Mesodermal cell (in vitro differentiated cells): ENCODE measurements at regions not wholly inside any gene's neighbourhood (a gene's known extent, or its start where the extent isn't known, plus 50 kb on each side); places are given as distances from the start of the nearest gene placed in this dataset.

Experiments
- H3K27ac ChIP-seq: 2 replicates; pipeline ENCODE4 v1.7.0; 2013; ENCODE audit warnings: mild to moderate bottlenecking, low read depth, low read length, moderate library complexity; ENCODE audit not compliant: severe bottlenecking
- H3K36me3 ChIP-seq: 2 replicates; pipeline ENCODE4 v1.7.1; 2013; ENCODE audit warnings: mild to moderate bottlenecking, low read length, moderate library complexity; ENCODE audit not compliant: control insufficient read depth, insufficient read depth
- H3K4me1 ChIP-seq: one replicate; pipeline ENCODE4 v1.7.1; 2013; ENCODE audit warnings: mild to moderate bottlenecking, low read length; ENCODE audit not compliant: insufficient read depth, control insufficient read depth, poor library complexity, severe bottlenecking
- H3K4me3 ChIP-seq: 2 replicates; pipeline ENCODE4 v1.7.0; 2013; ENCODE audit warnings: low read length, control low read depth, mild to moderate bottlenecking; ENCODE audit not compliant: insufficient read depth, poor library complexity, severe bottlenecking; ENCODE audit errors: extremely low read depth
- H3K9me3 ChIP-seq: 2 replicates; pipeline ENCODE4 v1.7.1; 2013; ENCODE audit warnings: mild to moderate bottlenecking, low read length, moderate library complexity; ENCODE audit not compliant: control insufficient read depth
- WGBS, 2 experiments: methylation state at CpG; one replicate each; pipeline ENCODE4 v1.1.5; 2013; ENCODE audit warnings: missing lambda C conversion rate in 2 of 2; ENCODE audit not compliant: insufficient coverage in 2 of 2; 5-methylcytosine and 5-hydroxymethylcytosine counted together

- no peaks in the 10 kb centered on the region for H3K36me3 ChIP-seq
- no peak overlapping the region for H3K4me3 ChIP-seq
- WGBS, 2 experiments: 43 to 83% methylated on average over 1 of the region's 4 CpGs
Measured at GRCh38 chr2:17327649-17328048, 190.6 kb downstream of the RAD51AP2 start.

GRCh38 chr2:17326717-17327116 is 191.5 kb downstream of the RAD51AP2 start:
- H3K9me3 ChIP-seq: no peaks in the 10 kb centered on the region
- no peak overlapping the region for H3K4me3 ChIP-seq
- no peaks in the 10 kb centered on the region for H3K4me1 ChIP-seq
- 71% methylated on average over 1 of the region's 2 CpGs for WGBS, 2 experiments
- no peak overlapping the region for H3K27ac ChIP-seq
- H3K36me3 ChIP-seq: no peaks in the 10 kb centered on the region

More at GRCh38 chr2:17327649-17328048, 190.6 kb downstream of the RAD51AP2 start:
- no peaks in the 10 kb centered on the region for H3K4me1 ChIP-seq
- H3K27ac ChIP-seq: no peak overlapping the region
- H3K9me3 ChIP-seq: no peaks in the 10 kb centered on the region

- WGBS, 2 experiments: 74 to 100% methylated on average over 3 to 4 of the region's 5 CpGs
- Histone ChIP-seq H3K4me1 (no peaks in the 10 kb centered on the region), H3K4me3 (no peak overlapping the region), H3K36me3 (no peaks in the 10 kb centered on the region), H3K27ac (no peak overlapping the region), H3K9me3 (no peaks in the 10 kb centered on the region)
Measured at GRCh38 chr2:17323697-17324096, 194.5 kb downstream of the RAD51AP2 start.

- 83 to 100% methylated on average over 1 to 2 of the region's 2 CpGs for WGBS, 2 experiments
- Histone ChIP-seq H3K36me3 (no peaks in the 10 kb centered on the region), H3K4me3 (no peak overlapping the region), H3K4me1 (no peaks in the 10 kb centered on the region), H3K9me3 (no peaks in the 10 kb centered on the region), H3K27ac (no peak overlapping the region)
Measured at GRCh38 chr2:17322461-17322860, 195.8 kb downstream of the RAD51AP2 start.

GRCh38 chr2:17319090-17319489 is 199.2 kb downstream of the RAD51AP2 start:
- Histone ChIP-seq H3K9me3 (no peaks in the 10 kb centered on the region), H3K36me3 (no peaks in the 10 kb centered on the region), H3K4me3 (no peak overlapping the region), H3K27ac (no peak overlapping the region), H3K4me1 (no peaks in the 10 kb centered on the region)

GRCh38 chr2:17318013-17318412 is 200.2 kb downstream of the RAD51AP2 start:
- Histone ChIP-seq H3K4me3 (no peak overlapping the region), H3K36me3 (no peaks in the 10 kb centered on the region), H3K4me1 (no peaks in the 10 kb centered on the region), H3K27ac (no peak overlapping the region), H3K9me3 (no peaks in the 10 kb centered on the region)
- 83% methylated on average over 2 of the region's 2 CpGs; no CpG with 5 or more reads in 1 of the 2 experiments for WGBS, 2 experiments

GRCh38 chr2:17317439-17317976 is 200.7 kb downstream of the RAD51AP2 start:
- H3K9me3 ChIP-seq: no peaks in the 10 kb centered on the region
- 80 to 86% methylated on average over 4 of the region's 5 CpGs for WGBS, 2 experiments
- H3K4me3 ChIP-seq: no peak overlapping the region
- H3K36me3 ChIP-seq: no peaks in the 10 kb centered on the region
- no peaks in the 10 kb centered on the region for H3K4me1 ChIP-seq
- no peak overlapping the region for H3K27ac ChIP-seq

GRCh38 chr2:17313261-17313660 is 205.0 kb downstream of the RAD51AP2 start:
- Histone ChIP-seq H3K4me3 (no peak overlapping the region), H3K9me3 (no peaks in the 10 kb centered on the region), H3K27ac (no peak overlapping the region), H3K4me1 (no peaks in the 10 kb centered on the region), H3K36me3 (no peaks in the 10 kb centered on the region)
- WGBS, 2 experiments: 100% methylated on average over 2 of the region's 4 CpGs; no CpG with 5 or more reads in 1 of the 2 experiments

- H3K4me3 ChIP-seq: no peak overlapping the region
- H3K27ac ChIP-seq: no peak overlapping the region
- WGBS, 2 experiments: 80 to 100% methylated on average over 1 of the region's 1 CpG
Measured at GRCh38 chr2:17311771-17312511, 206.3 kb downstream of the RAD51AP2 start.

GRCh38 chr2:17311106-17311619 is 207.1 kb downstream of the RAD51AP2 start:
- Histone ChIP-seq H3K4me1 (no peaks in the 10 kb centered on the region), H3K4me3 (no peak overlapping the region), H3K9me3 (no peaks in the 10 kb centered on the region), H3K36me3 (no peaks in the 10 kb centered on the region), H3K27ac (no peak overlapping the region)
- WGBS, 2 experiments: 57% methylated on average over 1 of the region's 2 CpGs; no CpG with 5 or more reads in 1 of the 2 experiments

More at GRCh38 chr2:17311771-17312511, 206.3 kb downstream of the RAD51AP2 start:
- no peaks in the 10 kb centered on the region for H3K9me3 ChIP-seq
- H3K4me1 ChIP-seq: no peaks in the 10 kb centered on the region
- no peaks in the 10 kb centered on the region for H3K36me3 ChIP-seq

- Histone ChIP-seq H3K9me3 (no peaks in the 10 kb centered on the region), H3K4me1 (no peaks in the 10 kb centered on the region), H3K4me3 (no peak overlapping the region), H3K27ac (no peak overlapping the region), H3K36me3 (no peaks in the 10 kb centered on the region)
- WGBS, 2 experiments: 22 to 23% methylated on average over 2 to 3 of the region's 6 CpGs
Measured at GRCh38 chr2:17309741-17310339, 208.4 kb downstream of the RAD51AP2 start.
